Stimulated activated CD4-positive, alpha-beta T cell treated with anti-CD3 and anti-CD28 coated beads, Interleukin-1b, Interleukin-23, amount 100 ng/mL, for 24 hours (primary cell): ENCODE measurements at regions not wholly inside any gene's neighbourhood (a gene's known extent, or its start where the extent isn't known, plus 50 kb on each side); places are given as distances from the start of the nearest gene placed in this dataset.
A peak's percentile ranks its signal among the peaks of the same experiment; 100 is the strongest.
"Not testable (repeated sequence)": the region's sequence is repeated elsewhere in the genome, so short reads cannot be mapped to it uniquely, and the experiment has no call there.

Source experiments
- DNase-seq, 4 experiments: peaks; one replicate each; pipeline ENCODE4 v3.0.0-alpha.2; 2020; ENCODE audit warnings: low read depth in 4 of 4, low spot score in 1 of 4

- no peak for DNase-seq
Measured at GRCh38 chr6:154920495-154921200, 74.5 kb upstream of the TIAM2 start.

- no peak for DNase-seq
Measured at GRCh38 chr6:154921482-154921881, 73.6 kb upstream of the TIAM2 start.

- no peak for DNase-seq
Measured at GRCh38 chr6:154923199-154923869, 71.8 kb upstream of the TIAM2 start.

GRCh38 chr6:154925130-154925529 lies 70.0 kb upstream of the TIAM2 start:
- no peak for DNase-seq

GRCh38 chr6:154926366-154926765 lies 68.7 kb upstream of the TIAM2 start:
- no peak for DNase-seq

GRCh38 chr6:154928325-154928922 lies 66.7 kb upstream of the TIAM2 start:
- DNase-seq = peak; percentile 51 to 59 (median 56)

GRCh38 chr6:154930451-154930851 lies 64.7 kb upstream of the TIAM2 start:
- DNase-seq = no peak

GRCh38 chr6:154931711-154932424 lies 63.2 kb upstream of the TIAM2 start:
- DNase-seq = no peak

GRCh38 chr6:154932515-154933027 lies 62.5 kb upstream of the TIAM2 start:
- DNase-seq = no peak

- DNase-seq = no peak
Measured at GRCh38 chr6:154933181-154933827, 61.8 kb upstream of the TIAM2 start.

- DNase-seq = no peak
Measured at GRCh38 chr6:154937306-154938220, 57.6 kb upstream of the TIAM2 start.

- no peak for DNase-seq
Measured at GRCh38 chr6:154938221-154938580, 56.9 kb upstream of the TIAM2 start.

GRCh38 chr6:154938727-154939285 lies 56.3 kb upstream of the TIAM2 start:
- not testable (repeated sequence) for DNase-seq

- no peak for DNase-seq
Measured at GRCh38 chr6:154942770-154943169, 52.3 kb upstream of the TIAM2 start.

GRCh38 chr6:154945271-154945890 lies 49.7 kb upstream of the TIAM2 start:
- no peak for DNase-seq
